ENCODE measurements at regions not wholly inside any gene's neighbourhood (a gene's known extent, or its start where the extent isn't known, plus 50 kb on each side); places are given as distances from the start of the nearest gene placed in this dataset.

DNA sequence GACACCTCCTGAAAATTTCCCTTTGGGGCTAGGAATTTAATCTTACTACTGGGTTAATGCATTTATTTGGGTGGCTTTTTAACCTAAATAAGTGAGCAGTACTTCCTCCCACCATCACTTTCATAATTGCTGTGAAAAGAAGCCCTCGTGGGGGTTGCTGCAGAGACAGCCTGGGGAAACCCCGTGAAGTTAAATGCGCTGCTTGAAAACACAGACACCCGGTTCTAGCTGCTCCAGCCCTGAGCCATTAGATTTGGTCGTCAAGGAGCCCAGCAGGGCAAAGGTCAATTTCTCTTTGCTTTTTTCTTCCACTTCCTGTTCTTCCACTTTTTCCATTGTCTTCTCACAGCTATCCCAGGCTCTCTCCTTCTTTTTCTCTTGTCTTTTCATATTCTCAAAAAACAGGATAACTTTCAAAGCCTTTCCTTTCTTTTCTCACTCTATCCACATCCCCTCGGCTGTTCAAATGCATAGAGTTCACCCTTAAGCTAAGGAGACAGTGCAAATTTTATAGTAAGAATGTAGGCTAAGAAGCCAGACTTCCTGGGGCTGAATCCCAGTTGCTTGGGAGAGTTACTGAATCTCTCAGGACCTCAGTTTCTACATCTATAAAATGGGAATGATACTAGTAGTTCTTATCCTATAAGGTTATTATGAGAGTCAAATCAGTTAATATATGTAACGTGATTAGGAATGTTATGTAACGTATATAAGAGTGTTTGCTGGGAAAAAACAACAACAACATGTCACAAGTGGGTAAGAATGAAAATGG lies 91.5 kb upstream of the ZNF827 start:
- no peak for TF ChIP-seq POLR2A (IDR thresholded peaks at IDR 0.05)
- TF ChIP-seq, protein P1, sequence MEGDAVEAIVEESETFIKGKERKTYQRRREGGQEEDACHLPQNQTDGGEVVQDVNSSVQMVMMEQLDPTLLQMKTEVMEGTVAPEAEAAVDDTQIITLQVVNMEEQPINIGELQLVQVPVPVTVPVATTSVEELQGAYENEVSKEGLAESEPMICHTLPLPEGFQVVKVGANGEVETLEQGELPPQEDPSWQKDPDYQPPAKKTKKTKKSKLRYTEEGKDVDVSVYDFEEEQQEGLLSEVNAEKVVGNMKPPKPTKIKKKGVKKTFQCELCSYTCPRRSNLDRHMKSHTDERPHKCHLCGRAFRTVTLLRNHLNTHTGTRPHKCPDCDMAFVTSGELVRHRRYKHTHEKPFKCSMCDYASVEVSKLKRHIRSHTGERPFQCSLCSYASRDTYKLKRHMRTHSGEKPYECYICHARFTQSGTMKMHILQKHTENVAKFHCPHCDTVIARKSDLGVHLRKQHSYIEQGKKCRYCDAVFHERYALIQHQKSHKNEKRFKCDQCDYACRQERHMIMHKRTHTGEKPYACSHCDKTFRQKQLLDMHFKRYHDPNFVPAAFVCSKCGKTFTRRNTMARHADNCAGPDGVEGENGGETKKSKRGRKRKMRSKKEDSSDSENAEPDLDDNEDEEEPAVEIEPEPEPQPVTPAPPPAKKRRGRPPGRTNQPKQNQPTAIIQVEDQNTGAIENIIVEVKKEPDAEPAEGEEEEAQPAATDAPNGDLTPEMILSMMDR (IDR thresholded peaks at IDR 0.05): no peak
